ENCODE measurements at regions not wholly inside any gene's neighbourhood (a gene's known extent, or its start where the extent isn't known, plus 50 kb on each side); places are given as distances from the start of the nearest gene placed in this dataset.

DNA sequence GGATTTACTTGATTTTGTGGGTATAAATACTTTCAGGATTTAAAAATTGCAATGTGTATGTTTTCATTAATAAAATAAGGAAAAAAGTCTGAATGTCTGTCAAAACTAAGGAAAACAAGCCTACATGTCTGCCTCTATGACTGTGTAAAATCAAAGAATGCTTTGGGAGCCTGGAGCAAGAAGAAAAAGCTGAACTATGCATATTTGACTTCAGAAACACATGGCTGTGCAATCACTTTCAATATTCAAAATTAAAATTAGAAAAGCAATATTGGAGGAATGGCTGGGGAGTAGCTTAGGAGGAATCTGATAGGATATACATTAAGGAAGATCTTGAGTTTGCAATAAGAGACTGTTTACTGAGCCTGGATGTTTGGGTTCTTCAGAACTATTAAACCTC lies 147.1 kb downstream of the ADAM29 start:
- Histone ChIP-seq H3K4me3 (no peak overlapping the region), H3K9me3 (no peaks in the 10 kb centered on the region), H3K27ac (no peak overlapping the region), H3K36me3 (no peaks in the 10 kb centered on the region), H3K4me1 (no peaks in the 10 kb centered on the region), H3K27me3 (no peaks in the 10 kb centered on the region)
- intact Hi-C loops (cut with DNase I; ENCODE audit: low total_unique reads) (no loop called here), in situ Hi-C loops (cut with MboI; ENCODE audit: low sequenced_read_pairs in 4 of 4) (no loop called here)
- DNase-seq (no peak), ATAC-seq (no peak)
- TF ChIP-seq, protein P1, sequence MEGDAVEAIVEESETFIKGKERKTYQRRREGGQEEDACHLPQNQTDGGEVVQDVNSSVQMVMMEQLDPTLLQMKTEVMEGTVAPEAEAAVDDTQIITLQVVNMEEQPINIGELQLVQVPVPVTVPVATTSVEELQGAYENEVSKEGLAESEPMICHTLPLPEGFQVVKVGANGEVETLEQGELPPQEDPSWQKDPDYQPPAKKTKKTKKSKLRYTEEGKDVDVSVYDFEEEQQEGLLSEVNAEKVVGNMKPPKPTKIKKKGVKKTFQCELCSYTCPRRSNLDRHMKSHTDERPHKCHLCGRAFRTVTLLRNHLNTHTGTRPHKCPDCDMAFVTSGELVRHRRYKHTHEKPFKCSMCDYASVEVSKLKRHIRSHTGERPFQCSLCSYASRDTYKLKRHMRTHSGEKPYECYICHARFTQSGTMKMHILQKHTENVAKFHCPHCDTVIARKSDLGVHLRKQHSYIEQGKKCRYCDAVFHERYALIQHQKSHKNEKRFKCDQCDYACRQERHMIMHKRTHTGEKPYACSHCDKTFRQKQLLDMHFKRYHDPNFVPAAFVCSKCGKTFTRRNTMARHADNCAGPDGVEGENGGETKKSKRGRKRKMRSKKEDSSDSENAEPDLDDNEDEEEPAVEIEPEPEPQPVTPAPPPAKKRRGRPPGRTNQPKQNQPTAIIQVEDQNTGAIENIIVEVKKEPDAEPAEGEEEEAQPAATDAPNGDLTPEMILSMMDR (IDR thresholded peaks at IDR 0.05 in 4 of 5, conservative IDR thresholded peaks at IDR 0.05 in 1 of 5): no peak
- no peak for TF ChIP-seq POLR2A (IDR thresholded peaks at IDR 0.05)

DNA sequence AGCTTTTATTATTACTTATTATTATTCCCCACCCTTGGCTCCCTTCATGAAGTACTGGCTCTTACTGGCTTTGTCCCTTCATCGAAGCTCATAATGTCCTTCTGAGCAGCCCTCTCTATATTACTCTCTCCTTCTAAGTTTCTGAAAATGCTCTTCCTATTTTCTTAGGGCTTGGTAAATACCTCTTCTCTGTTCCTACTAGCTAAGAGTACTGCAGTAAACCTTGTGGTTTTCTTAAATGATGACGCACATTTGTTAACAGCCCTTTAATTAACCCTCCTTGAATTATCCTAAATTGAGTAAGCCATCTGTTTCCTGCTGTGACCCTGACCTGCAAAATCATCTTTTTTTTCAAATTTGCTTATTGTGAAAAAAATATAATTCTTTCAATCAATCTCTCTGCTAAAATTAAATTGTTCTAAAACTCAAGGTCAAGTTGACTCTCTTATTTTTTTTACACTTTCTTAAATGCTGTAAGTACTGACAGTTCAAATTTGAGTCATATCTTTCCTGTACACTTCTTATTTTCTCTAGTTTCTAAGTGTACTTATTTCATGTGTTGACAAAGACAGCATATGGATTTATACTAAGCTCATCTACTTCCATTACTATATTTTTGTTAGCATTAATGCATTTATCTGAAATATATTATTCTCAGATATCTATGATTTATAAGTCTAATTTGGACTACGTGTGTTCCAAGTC lies 148.9 kb downstream of the ADAM29 start:
- DNase-seq (no peak), ATAC-seq (no peak)
- no peaks in the 10 kb centered on the region for H3K4me1 ChIP-seq
- no peaks in the 10 kb centered on the region for H3K36me3 ChIP-seq
- no peak for TF ChIP-seq POLR2A (IDR thresholded peaks at IDR 0.05)
- TF ChIP-seq, protein P1 (IDR thresholded peaks at IDR 0.05 in 4 of 5, conservative IDR thresholded peaks at IDR 0.05 in 1 of 5): no peak
- H3K9me3 ChIP-seq: no peaks in the 10 kb centered on the region
- intact Hi-C loops (cut with DNase I; ENCODE audit: low total_unique reads): no loop called here
- in situ Hi-C loops (cut with MboI; ENCODE audit: low sequenced_read_pairs in 4 of 4): no loop called here
- H3K27ac ChIP-seq: no peak overlapping the region
- H3K4me3 ChIP-seq: no peak overlapping the region
- H3K27me3 ChIP-seq: no peaks in the 10 kb centered on the region

DNA sequence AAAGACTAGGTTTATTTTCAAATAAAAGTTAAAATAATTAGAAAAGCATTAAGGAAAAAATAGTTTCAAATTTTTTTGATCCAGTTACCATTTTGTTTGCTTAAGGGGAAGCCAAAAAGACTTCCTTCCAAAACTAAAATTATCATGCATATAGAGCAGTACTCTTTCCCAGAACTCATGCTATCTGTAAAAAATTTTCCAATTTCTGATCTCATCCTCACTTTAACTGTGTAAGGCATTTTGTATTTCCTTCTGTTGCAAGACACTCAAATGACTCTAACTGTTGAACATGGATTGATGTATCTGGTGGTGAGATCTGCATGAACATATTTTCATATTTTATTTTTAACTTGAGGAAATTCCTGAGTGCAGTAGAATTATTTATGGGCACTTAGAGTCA lies 150.1 kb downstream of the ADAM29 start:
- Histone ChIP-seq H3K27ac (no peak overlapping the region), H3K4me3 (no peak overlapping the region), H3K9me3 (no peaks in the 10 kb centered on the region), H3K27me3 (no peaks in the 10 kb centered on the region), H3K36me3 (no peaks in the 10 kb centered on the region), H3K4me1 (no peaks in the 10 kb centered on the region)
- in situ Hi-C loops (cut with MboI; ENCODE audit: low sequenced_read_pairs in 4 of 4): no loop called here
- TF ChIP-seq, protein P1 (IDR thresholded peaks at IDR 0.05 in 4 of 5, conservative IDR thresholded peaks at IDR 0.05 in 1 of 5): no peak
- TF ChIP-seq POLR2A (IDR thresholded peaks at IDR 0.05): no peak
- DNase-seq: no peak
- intact Hi-C loops (cut with DNase I; ENCODE audit: low total_unique reads): no loop called here
- ATAC-seq: no peak

DNA sequence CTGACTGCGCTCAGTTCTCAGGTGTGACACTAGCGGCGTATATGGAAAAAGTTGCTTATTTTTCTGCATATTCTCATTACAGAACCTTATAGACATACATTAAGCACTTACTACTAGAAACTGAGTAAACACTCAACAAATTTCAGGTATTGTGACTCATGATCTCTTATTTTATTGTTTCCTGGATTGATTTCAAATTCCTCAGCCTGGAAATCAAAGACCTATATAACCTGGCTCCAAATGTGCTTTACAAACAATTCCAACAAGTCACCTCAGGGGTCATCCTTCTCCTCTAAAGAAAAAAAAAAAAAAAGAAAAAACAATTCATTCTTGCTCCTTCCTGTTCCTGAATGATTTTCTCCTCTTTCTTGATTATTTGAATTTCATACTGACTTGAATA lies 152.3 kb downstream of the ADAM29 start:
- intact Hi-C loops (cut with DNase I; ENCODE audit: low total_unique reads): no loop called here
- in situ Hi-C loops (cut with MboI; ENCODE audit: low sequenced_read_pairs in 4 of 4): no loop called here
- Histone ChIP-seq H3K4me3 (no peak overlapping the region), H3K9me3 (no peaks in the 10 kb centered on the region), H3K27ac (no peak overlapping the region), H3K27me3 (no peaks in the 10 kb centered on the region), H3K4me1 (no peaks in the 10 kb centered on the region), H3K36me3 (no peaks in the 10 kb centered on the region)
- ATAC-seq (no peak), DNase-seq (no peak)
- TF ChIP-seq, protein P1 (IDR thresholded peaks at IDR 0.05 in 4 of 5, conservative IDR thresholded peaks at IDR 0.05 in 1 of 5): no peak
- TF ChIP-seq POLR2A (IDR thresholded peaks at IDR 0.05): no peak

DNA sequence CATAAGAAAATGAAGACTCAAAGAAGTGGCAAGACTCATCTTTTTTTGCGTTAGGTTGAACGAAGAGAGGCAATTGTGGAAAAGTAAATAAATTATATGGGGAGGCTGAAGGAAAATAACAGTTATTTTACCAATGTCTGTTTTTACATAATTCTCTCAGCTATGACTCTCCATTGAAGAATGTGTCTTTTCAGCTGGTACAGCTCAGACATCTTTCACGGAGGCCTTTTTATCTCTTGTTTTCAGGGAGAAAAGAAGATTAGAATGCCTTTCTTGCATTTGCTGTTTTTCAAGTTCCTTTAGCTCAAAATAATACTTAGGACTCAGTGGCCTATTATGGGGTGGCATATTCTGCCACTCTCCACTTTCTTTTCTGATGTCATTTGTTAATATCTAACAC lies 153.0 kb downstream of the ADAM29 start:
- in situ Hi-C loops (cut with MboI; ENCODE audit: low sequenced_read_pairs in 4 of 4): no loop called here
- no peak for TF ChIP-seq POLR2A (IDR thresholded peaks at IDR 0.05)
- TF ChIP-seq, protein P1 (IDR thresholded peaks at IDR 0.05 in 4 of 5, conservative IDR thresholded peaks at IDR 0.05 in 1 of 5): no peak
- Histone ChIP-seq H3K4me3 (no peak overlapping the region), H3K36me3 (no peaks in the 10 kb centered on the region), H3K27me3 (no peaks in the 10 kb centered on the region), H3K9me3 (no peaks in the 10 kb centered on the region), H3K4me1 (no peaks in the 10 kb centered on the region), H3K27ac (no peak overlapping the region)
- no peak for DNase-seq
- no peak for ATAC-seq
- intact Hi-C loops (cut with DNase I; ENCODE audit: low total_unique reads): no loop called here

Measured in gastrocnemius medialis (tissue), 4 donors.